ENCODE measurements at regions not wholly inside any gene's neighbourhood (a gene's known extent, or its start where the extent isn't known, plus 50 kb on each side); places are given as distances from the start of the nearest gene placed in this dataset.

- no peak for TF ChIP-seq CTCF (IDR thresholded peaks at IDR 0.05)
- no peak for TF ChIP-seq POLR2A (IDR thresholded peaks at IDR 0.05)
Observed at GRCh38 chr5:101590384-101590783, 687.3 kb upstream of the ST8SIA4 start.

Measured in adrenal gland (tissue), 5 donors.